ENCODE measurements at regions not wholly inside any gene's neighbourhood (a gene's known extent, or its start where the extent isn't known, plus 50 kb on each side); places are given as distances from the start of the nearest gene placed in this dataset.

- Mint-ChIP-seq H3K9me3 (no peaks in the 10 kb centered on the region), H3K4me3 (no peak overlapping the region)
These were observed 462.8 kb upstream of the CBLB start for GRCh38 chr3:106331636-106332035.

DNA sequence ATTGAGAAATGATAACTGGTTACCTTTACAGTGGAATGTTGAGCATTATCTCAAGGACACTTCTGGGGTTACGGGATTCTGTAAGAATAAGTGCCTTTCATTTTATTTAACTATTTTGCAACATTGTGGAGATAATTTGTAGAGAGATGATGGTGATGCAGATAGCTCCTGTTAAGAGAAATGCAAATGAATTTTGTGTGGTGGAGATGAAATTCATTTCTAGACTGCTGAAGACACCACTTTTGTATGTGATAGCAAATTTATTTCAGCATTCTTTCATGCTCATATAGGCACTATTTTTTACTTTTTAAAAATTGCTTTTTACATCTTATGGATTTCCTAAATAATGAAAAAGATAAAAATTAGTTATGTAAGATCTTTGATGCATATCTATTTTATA lies 463.3 kb upstream of the CBLB start:
- Mint-ChIP-seq H3K27me3 (no peaks in the 10 kb centered on the region), H3K27ac (no peak overlapping the region), H3K4me3 (no peak overlapping the region), H3K4me1 (peaks cover 9 to 29% (median 13%) of the 10 kb centered on the region in 4 donors), H3K36me3 (no peaks in the 10 kb centered on the region), H3K9me3 (no peaks in the 10 kb centered on the region)
- DNase-seq (no peak), ATAC-seq (ENCODE audit: low read depth in 2 of 2) (no peak)
- Histone ChIP-seq H3K36me3 (ENCODE audit: control insufficient read depth, insufficient read depth, low read length) (no peaks in the 10 kb centered on the region), H3K9me3 (ENCODE audit: control insufficient read depth in 2 of 2, low read length in 2 of 2) (no peaks in the 10 kb centered on the region), H3K27ac (ENCODE audit: insufficient read depth, low read length, poor library complexity, severe bottlenecking) (no peak overlapping the region), H3K4me1 (ENCODE audit: control insufficient read depth, insufficient read depth, low read length, poor library complexity, severe bottlenecking) (no peaks in the 10 kb centered on the region), H3K4me3 (ENCODE audit: low read depth, low read length) (no peak overlapping the region), H3K27me3 (ENCODE audit: control insufficient read depth, insufficient read depth, low read length) (no peaks in the 10 kb centered on the region)

More at GRCh38 chr3:106331636-106332035, 462.8 kb upstream of the CBLB start:
- Mint-ChIP-seq H3K36me3 (no peaks in the 10 kb centered on the region), H3K4me1 (peaks cover 7 to 33% (median 16%) of the 10 kb centered on the region in 4 donors), H3K27ac (no peak overlapping the region), H3K27me3 (no peaks in the 10 kb centered on the region)
- ATAC-seq (ENCODE audit: low read depth in 2 of 2) (no peak), DNase-seq (no peak)
- no peaks in the 10 kb centered on the region for H3K9me3 ChIP-seq (ENCODE audit: control insufficient read depth in 2 of 2, low read length in 2 of 2)
- H3K4me3 ChIP-seq (ENCODE audit: low read depth, low read length) = no peak overlapping the region
- no peaks in the 10 kb centered on the region for H3K27me3 ChIP-seq (ENCODE audit: control insufficient read depth, insufficient read depth, low read length)
- H3K36me3 ChIP-seq (ENCODE audit: control insufficient read depth, insufficient read depth, low read length) = no peaks in the 10 kb centered on the region
- no peak overlapping the region for H3K27ac ChIP-seq (ENCODE audit: insufficient read depth, low read length, poor library complexity, severe bottlenecking)
- H3K4me1 ChIP-seq (ENCODE audit: control insufficient read depth, insufficient read depth, low read length, poor library complexity, severe bottlenecking) = no peaks in the 10 kb centered on the region

GRCh38 chr3:106332884-106333283 lies 464.1 kb upstream of the CBLB start:
- no peak overlapping the region for H3K27ac ChIP-seq (ENCODE audit: insufficient read depth, low read length, poor library complexity, severe bottlenecking)
- H3K36me3 ChIP-seq (ENCODE audit: control insufficient read depth, insufficient read depth, low read length) = no peaks in the 10 kb centered on the region
- peaks cover 11 to 24% (median 12%) of the 10 kb centered on the region in 4 donors for H3K4me1 Mint-ChIP-seq
- no peak for ATAC-seq (ENCODE audit: low read depth in 2 of 2)
- H3K27ac Mint-ChIP-seq = peak overlapping the region in 1 of 3 donors; percentile 29
- DNase-seq = peak in 1 of 3 donors; percentile 20
- H3K9me3 ChIP-seq (ENCODE audit: control insufficient read depth in 2 of 2, low read length in 2 of 2) = no peaks in the 10 kb centered on the region
- H3K4me1 ChIP-seq (ENCODE audit: control insufficient read depth, insufficient read depth, low read length, poor library complexity, severe bottlenecking) = peaks cover 2% of the 10 kb centered on the region
- no peak overlapping the region for H3K4me3 ChIP-seq (ENCODE audit: low read depth, low read length)
- no peaks in the 10 kb centered on the region for H3K9me3 Mint-ChIP-seq
- H3K27me3 ChIP-seq (ENCODE audit: control insufficient read depth, insufficient read depth, low read length) = no peaks in the 10 kb centered on the region
- H3K36me3 Mint-ChIP-seq = no peaks in the 10 kb centered on the region
- H3K4me3 Mint-ChIP-seq = no peak overlapping the region
- H3K27me3 Mint-ChIP-seq = no peaks in the 10 kb centered on the region

GRCh38 chr3:106333911-106334618 lies 465.3 kb upstream of the CBLB start:
- H3K27ac ChIP-seq (ENCODE audit: insufficient read depth, low read length, poor library complexity, severe bottlenecking) = no peak overlapping the region
- DNase-seq (peak in 1 of 3 donors; percentile 30), ATAC-seq (ENCODE audit: low read depth in 2 of 2) (peak in 1 of 2 donors; percentile 54)
- H3K36me3 Mint-ChIP-seq = no peaks in the 10 kb centered on the region
- no peak overlapping the region for H3K4me3 ChIP-seq (ENCODE audit: low read depth, low read length)
- no peak overlapping the region for H3K4me3 Mint-ChIP-seq
- no peaks in the 10 kb centered on the region for H3K9me3 Mint-ChIP-seq
- H3K9me3 ChIP-seq (ENCODE audit: control insufficient read depth in 2 of 2, low read length in 2 of 2) = no peaks in the 10 kb centered on the region
- no peaks in the 10 kb centered on the region for H3K27me3 ChIP-seq (ENCODE audit: control insufficient read depth, insufficient read depth, low read length)
- H3K36me3 ChIP-seq (ENCODE audit: control insufficient read depth, insufficient read depth, low read length) = no peaks in the 10 kb centered on the region
- peak overlapping the region in 2 of 3 donors; percentile 4 to 77 for H3K27ac Mint-ChIP-seq
- no peaks in the 10 kb centered on the region for H3K27me3 Mint-ChIP-seq
- peaks cover 20 to 35% (median 22%) of the 10 kb centered on the region in 4 donors for H3K4me1 Mint-ChIP-seq
- peaks cover 12% of the 10 kb centered on the region for H3K4me1 ChIP-seq (ENCODE audit: control insufficient read depth, insufficient read depth, low read length, poor library complexity, severe bottlenecking)

DNA sequence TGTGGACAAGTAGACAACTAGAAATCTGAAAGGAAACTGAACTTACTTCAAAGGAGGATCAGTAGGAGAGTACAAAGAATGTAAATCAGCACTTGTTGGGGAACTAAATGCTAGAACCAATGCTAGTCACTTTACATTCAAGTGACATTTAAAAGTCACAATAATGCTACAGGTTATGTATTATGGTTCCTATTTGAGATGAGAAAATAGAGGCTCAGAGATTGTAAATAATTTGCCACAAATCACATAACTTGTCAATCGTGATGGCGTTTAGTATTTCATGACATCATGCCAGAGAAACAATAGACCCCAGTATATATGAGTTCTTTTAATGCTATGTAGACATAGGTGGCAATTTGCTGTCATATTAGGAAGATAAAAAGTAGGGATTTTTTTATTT lies 467.8 kb upstream of the CBLB start:
- H3K4me3 Mint-ChIP-seq = no peak overlapping the region
- H3K4me1 Mint-ChIP-seq = peaks cover 21 to 39% (median 25%) of the 10 kb centered on the region in 4 donors
- no peaks in the 10 kb centered on the region for H3K36me3 Mint-ChIP-seq
- H3K27ac Mint-ChIP-seq = no peak overlapping the region
- no peaks in the 10 kb centered on the region for H3K36me3 ChIP-seq (ENCODE audit: control insufficient read depth, insufficient read depth, low read length)
- no peaks in the 10 kb centered on the region for H3K9me3 ChIP-seq (ENCODE audit: control insufficient read depth in 2 of 2, low read length in 2 of 2)
- no peaks in the 10 kb centered on the region for H3K9me3 Mint-ChIP-seq
- no peak overlapping the region for H3K4me3 ChIP-seq (ENCODE audit: low read depth, low read length)
- no peak overlapping the region for H3K27ac ChIP-seq (ENCODE audit: insufficient read depth, low read length, poor library complexity, severe bottlenecking)
- H3K4me1 ChIP-seq (ENCODE audit: control insufficient read depth, insufficient read depth, low read length, poor library complexity, severe bottlenecking) = peaks cover 12% of the 10 kb centered on the region
- no peak for DNase-seq
- no peaks in the 10 kb centered on the region for H3K27me3 ChIP-seq (ENCODE audit: control insufficient read depth, insufficient read depth, low read length)
- H3K27me3 Mint-ChIP-seq = peaks cover 4% of the 10 kb centered on the region
- ATAC-seq (ENCODE audit: low read depth in 2 of 2) = no peak

- H3K4me1 Mint-ChIP-seq = peaks cover 21 to 39% (median 25%) of the 10 kb centered on the region in 4 donors
These were observed 468.3 kb upstream of the CBLB start for GRCh38 chr3:106337116-106337515.

GRCh38 chr3:106338582-106339214 lies 469.9 kb upstream of the CBLB start:
- no peaks in the 10 kb centered on the region for H3K9me3 Mint-ChIP-seq
- H3K4me3 ChIP-seq (ENCODE audit: low read depth, low read length) = peak overlapping the region; percentile 51
- peaks cover 21 to 37% (median 25%) of the 10 kb centered on the region in 4 donors for H3K4me1 Mint-ChIP-seq
- no peaks in the 10 kb centered on the region for H3K36me3 ChIP-seq (ENCODE audit: control insufficient read depth, insufficient read depth, low read length)
- H3K4me1 ChIP-seq (ENCODE audit: control insufficient read depth, insufficient read depth, low read length, poor library complexity, severe bottlenecking) = peaks cover 12% of the 10 kb centered on the region
- H3K27me3 Mint-ChIP-seq = peaks cover 8% of the 10 kb centered on the region
- H3K9me3 ChIP-seq (ENCODE audit: control insufficient read depth in 2 of 2, low read length in 2 of 2) = no peaks in the 10 kb centered on the region
- no peaks in the 10 kb centered on the region for H3K27me3 ChIP-seq (ENCODE audit: control insufficient read depth, insufficient read depth, low read length)
- H3K27ac Mint-ChIP-seq = peak overlapping the region in 1 of 3 donors; percentile 44
- ATAC-seq (ENCODE audit: low read depth in 2 of 2) = no peak
- DNase-seq = peak in 2 of 3 donors; percentile 5 to 18
- H3K36me3 Mint-ChIP-seq = no peaks in the 10 kb centered on the region
- H3K27ac ChIP-seq (ENCODE audit: insufficient read depth, low read length, poor library complexity, severe bottlenecking) = no peak overlapping the region
- H3K4me3 Mint-ChIP-seq = peak overlapping the region in 1 of 4 donors; percentile 20

More at GRCh38 chr3:106337116-106337515, 468.3 kb upstream of the CBLB start:
- H3K9me3 Mint-ChIP-seq = no peaks in the 10 kb centered on the region
- no peak overlapping the region for H3K4me3 ChIP-seq (ENCODE audit: low read depth, low read length)
- no peak overlapping the region for H3K4me3 Mint-ChIP-seq
- no peaks in the 10 kb centered on the region for H3K9me3 ChIP-seq (ENCODE audit: control insufficient read depth in 2 of 2, low read length in 2 of 2)
- H3K36me3 Mint-ChIP-seq = no peaks in the 10 kb centered on the region
- no peaks in the 10 kb centered on the region for H3K36me3 ChIP-seq (ENCODE audit: control insufficient read depth, insufficient read depth, low read length)
- DNase-seq (no peak), ATAC-seq (ENCODE audit: low read depth in 2 of 2) (no peak)
- peaks cover 4% of the 10 kb centered on the region for H3K27me3 Mint-ChIP-seq
- H3K27ac Mint-ChIP-seq = no peak overlapping the region
- H3K27ac ChIP-seq (ENCODE audit: insufficient read depth, low read length, poor library complexity, severe bottlenecking) = no peak overlapping the region
- no peaks in the 10 kb centered on the region for H3K27me3 ChIP-seq (ENCODE audit: control insufficient read depth, insufficient read depth, low read length)
- peaks cover 12% of the 10 kb centered on the region for H3K4me1 ChIP-seq (ENCODE audit: control insufficient read depth, insufficient read depth, low read length, poor library complexity, severe bottlenecking)
